ENCODE measurements at regions not wholly inside any gene's neighbourhood (a gene's known extent, or its start where the extent isn't known, plus 50 kb on each side); places are given as distances from the start of the nearest gene placed in this dataset.

GRCh38 chr1:244316407-244316806 is 135.3 kb downstream of the ADSS2 start:
- Histone ChIP-seq H3K27me3 (ENCODE audit: control insufficient read depth, insufficient read depth, low read length) (no peaks in the 10 kb centered on the region), H3K4me1 (ENCODE audit: control insufficient read depth, insufficient read depth, low read length) (no peaks in the 10 kb centered on the region), H3K36me3 (ENCODE audit: control insufficient read depth, insufficient read depth, low read length) (no peaks in the 10 kb centered on the region), H3K9me3 (ENCODE audit: control insufficient read depth, insufficient read depth, low read depth, low read length) (no peaks in the 10 kb centered on the region), H3K4me3 (ENCODE audit: low read depth in 2 of 2, low read length in 2 of 2) (no peak overlapping the region), H3K27ac (ENCODE audit: low read length) (no peak overlapping the region)
- POLR2A ChIA-PET = no interaction called here
- in situ Hi-C loops (cut with HindIII; ENCODE audit: low pct_unique_long_range_greater_than_20kb, low sequenced_read_pairs) = no loop called here
- TF ChIP-seq REST (IDR thresholded peaks at IDR 0.05; ENCODE audit: insufficient read depth in 1 of 2, low read depth in 2 of 2, low read length in 1 of 2) (no peak), TCF7L2 (IDR thresholded peaks at IDR 0.05; ENCODE audit: low read depth, low read length) (no peak), POLR2AphosphoS5 (IDR thresholded peaks at IDR 0.05; ENCODE audit: low read depth, low read length) (no peak), CTCF (IDR thresholded peaks at IDR 0.05) (no peak)
- no TSS peak for BruUV-seq (replicated peaks)
- ATAC-seq (no peak), DNase-seq (ENCODE audit: low read depth, low spot score) (no peak)
- CTCF ChIA-PET = no interaction called here
- intact Hi-C loops (cut with micrococcal nuclease; ENCODE audit: unreplicated experiment) = no loop called here

- BruUV-seq (replicated peaks) = no TSS peak
- in situ Hi-C loops (cut with HindIII; ENCODE audit: low pct_unique_long_range_greater_than_20kb, low sequenced_read_pairs) = no loop called here
These were observed 134.6 kb downstream of the ADSS2 start for GRCh38 chr1:244316986-244317655.

More at GRCh38 chr1:244316986-244317655, 134.6 kb downstream of the ADSS2 start:
- ChIA-PET CTCF (no interaction called here), POLR2A (no interaction called here)
- H3K27ac ChIP-seq (ENCODE audit: low read length) = no peak overlapping the region
- no peaks in the 10 kb centered on the region for H3K9me3 ChIP-seq (ENCODE audit: control insufficient read depth, insufficient read depth, low read depth, low read length)
- no peaks in the 10 kb centered on the region for H3K27me3 ChIP-seq (ENCODE audit: control insufficient read depth, insufficient read depth, low read length)
- TF ChIP-seq TCF7L2 (IDR thresholded peaks at IDR 0.05; ENCODE audit: low read depth, low read length) (no peak), CTCF (IDR thresholded peaks at IDR 0.05) (no peak), REST (IDR thresholded peaks at IDR 0.05; ENCODE audit: insufficient read depth in 1 of 2, low read depth in 2 of 2, low read length in 1 of 2) (no peak), POLR2AphosphoS5 (IDR thresholded peaks at IDR 0.05; ENCODE audit: low read depth, low read length) (no peak), SIN3A (IDR thresholded peaks at IDR 0.05; ENCODE audit: borderline replicate concordance, insufficient read depth, low read depth, low read length) (no peak)
- ATAC-seq (no peak), DNase-seq (ENCODE audit: low read depth, low spot score) (no peak)
- intact Hi-C loops (cut with micrococcal nuclease; ENCODE audit: unreplicated experiment) = no loop called here
- H3K36me3 ChIP-seq (ENCODE audit: control insufficient read depth, insufficient read depth, low read length) = no peaks in the 10 kb centered on the region
- H3K4me1 ChIP-seq (ENCODE audit: control insufficient read depth, insufficient read depth, low read length) = no peaks in the 10 kb centered on the region
- no peak overlapping the region for H3K4me3 ChIP-seq (ENCODE audit: low read depth in 2 of 2, low read length in 2 of 2)

Data from Panc1 (cell line).